HCT116 (cell line): ENCODE measurements at regions not wholly inside any gene's neighbourhood (a gene's known extent, or its start where the extent isn't known, plus 50 kb on each side); places are given as distances from the start of the nearest gene placed in this dataset.

Source experiments
- CBX3 ChIP-seq: IDR thresholded peaks from 2 replicates; pipeline ENCODE4 v1.6.1; 2012; ENCODE audit warnings: low read depth
- EZH2 ChIP-seq: fragments of 200-600 bp; sonication (generic); IDR thresholded peaks from 2 replicates; pipeline ENCODE4 v1.6.1; 2017; ENCODE audit warnings: antibody characterized with exemption, mixed run types
- TF ChIP-seq, protein P1 (sequence below), 3 experiments: fragments of 200-600 bp in 1 of 3; sonication (generic) in 1 of 3; IDR thresholded peaks in 2 of 3; conservative IDR thresholded peaks in 1 of 3; 2 replicates each; pipeline ENCODE4 v1.5.1; 2012 to 2017; ENCODE audit warnings: low read depth in 2 of 3, low read length in 2 of 3, antibody characterized with exemption in 1 of 3, borderline replicate concordance in 1 of 3, control low read depth in 1 of 3, mild to moderate bottlenecking in 1 of 3, mixed read lengths in 1 of 3, mixed run types in 1 of 3, moderate library complexity in 1 of 3; ENCODE audit not compliant: insufficient read depth in 1 of 3

GRCh38 chr14:106222731-106223130 is 696.3 kb downstream of the TMEM121 start:
- TF ChIP-seq, protein P1, sequence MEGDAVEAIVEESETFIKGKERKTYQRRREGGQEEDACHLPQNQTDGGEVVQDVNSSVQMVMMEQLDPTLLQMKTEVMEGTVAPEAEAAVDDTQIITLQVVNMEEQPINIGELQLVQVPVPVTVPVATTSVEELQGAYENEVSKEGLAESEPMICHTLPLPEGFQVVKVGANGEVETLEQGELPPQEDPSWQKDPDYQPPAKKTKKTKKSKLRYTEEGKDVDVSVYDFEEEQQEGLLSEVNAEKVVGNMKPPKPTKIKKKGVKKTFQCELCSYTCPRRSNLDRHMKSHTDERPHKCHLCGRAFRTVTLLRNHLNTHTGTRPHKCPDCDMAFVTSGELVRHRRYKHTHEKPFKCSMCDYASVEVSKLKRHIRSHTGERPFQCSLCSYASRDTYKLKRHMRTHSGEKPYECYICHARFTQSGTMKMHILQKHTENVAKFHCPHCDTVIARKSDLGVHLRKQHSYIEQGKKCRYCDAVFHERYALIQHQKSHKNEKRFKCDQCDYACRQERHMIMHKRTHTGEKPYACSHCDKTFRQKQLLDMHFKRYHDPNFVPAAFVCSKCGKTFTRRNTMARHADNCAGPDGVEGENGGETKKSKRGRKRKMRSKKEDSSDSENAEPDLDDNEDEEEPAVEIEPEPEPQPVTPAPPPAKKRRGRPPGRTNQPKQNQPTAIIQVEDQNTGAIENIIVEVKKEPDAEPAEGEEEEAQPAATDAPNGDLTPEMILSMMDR (IDR thresholded peaks at IDR 0.05 in 2 of 3, conservative IDR thresholded peaks at IDR 0.05 in 1 of 3; ENCODE audit: borderline replicate concordance in 1 of 3, insufficient read depth in 1 of 3, low read depth in 2 of 3, low read length in 2 of 3): no peak
- no peak for TF ChIP-seq CBX3
- no peak for TF ChIP-seq EZH2
